ENCODE measurements at regions not wholly inside any gene's neighbourhood (a gene's known extent, or its start where the extent isn't known, plus 50 kb on each side); places are given as distances from the start of the nearest gene placed in this dataset.
"Not testable (repeated sequence)": the region's sequence is repeated elsewhere in the genome, so short reads cannot be mapped to it uniquely, and the experiment has no call there.

DNA sequence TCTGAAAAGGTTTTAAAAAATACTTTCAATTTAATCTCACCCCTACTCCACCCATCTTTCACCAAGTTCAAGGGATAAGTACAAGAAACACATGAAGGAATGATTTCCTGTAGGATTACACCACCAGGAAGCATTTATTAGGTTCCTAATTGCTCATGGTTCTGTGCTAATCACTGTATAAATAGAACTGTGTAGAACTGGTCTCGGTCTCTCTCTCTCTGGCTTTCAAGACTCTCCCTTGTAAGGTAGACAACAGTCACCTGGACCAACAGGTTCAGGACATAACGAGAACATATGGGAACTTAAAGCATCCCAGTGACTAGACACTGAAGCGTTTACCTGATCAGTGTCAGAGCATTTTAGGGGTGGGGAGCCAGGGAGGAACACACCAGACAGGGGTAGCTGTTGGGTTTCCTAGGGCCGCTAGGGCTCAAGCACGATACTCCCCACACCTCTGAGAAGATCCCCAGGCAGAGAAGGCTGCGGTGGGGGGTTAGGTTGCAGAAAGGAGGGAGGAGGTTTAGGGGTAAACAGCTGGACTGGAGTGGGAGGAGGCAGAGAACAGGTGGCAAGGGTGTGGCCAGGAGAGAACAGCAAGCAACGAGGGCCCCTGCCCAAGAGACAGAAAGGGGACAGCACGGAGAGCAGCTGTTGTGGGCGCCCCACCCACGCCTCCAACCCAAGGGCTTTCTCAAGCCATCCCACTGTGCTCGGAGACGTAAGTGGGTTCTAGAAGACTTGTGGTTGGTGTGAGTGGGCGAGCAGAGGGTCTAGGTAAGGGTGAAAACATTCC, 52.5 kb upstream of the USP6NL start:
- DNase-seq: no peak

DNA sequence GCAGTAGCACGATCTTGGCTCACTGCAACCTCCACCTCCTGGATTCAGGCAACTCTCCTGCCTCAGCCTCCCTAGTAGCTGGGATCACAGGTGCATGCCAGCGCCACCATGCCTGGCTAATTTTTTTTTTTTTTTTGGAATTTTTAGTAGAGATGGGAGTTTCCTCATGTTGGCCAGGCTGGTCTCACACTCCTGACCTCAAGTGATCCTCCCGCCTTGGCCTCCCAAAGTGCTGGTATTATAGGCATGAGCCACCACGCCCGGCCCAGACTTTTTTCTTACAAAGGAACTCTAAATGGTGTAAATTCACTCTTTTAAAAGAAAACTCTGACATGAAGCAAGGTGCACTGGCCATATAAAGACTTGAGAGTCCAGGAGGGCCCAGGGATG, 51.7 kb upstream of the USP6NL start:
- not testable (repeated sequence) for DNase-seq

DNA sequence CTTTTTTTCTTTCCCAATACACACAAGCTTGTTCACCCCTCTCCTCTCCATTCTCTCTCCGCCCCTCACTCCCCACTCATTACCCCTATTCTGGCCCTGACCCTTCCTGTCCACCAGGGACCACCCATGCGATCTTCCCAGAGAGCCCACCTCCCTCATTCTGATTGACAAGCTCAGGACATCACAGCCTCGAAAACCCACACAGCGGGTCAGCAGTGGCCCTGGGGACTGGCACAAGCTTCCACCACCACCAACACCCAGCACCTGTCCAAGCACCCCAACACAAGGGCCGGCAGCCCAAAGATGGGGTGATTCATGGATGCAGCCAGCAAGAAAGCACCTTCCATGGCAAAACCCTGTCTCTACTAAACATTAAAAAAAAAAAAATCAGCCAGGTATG, 50.0 kb upstream of the USP6NL start:
- DNase-seq: no peak
